GM19023 (cell line): ENCODE measurements at regions not wholly inside any gene's neighbourhood (a gene's known extent, or its start where the extent isn't known, plus 50 kb on each side); places are given as distances from the start of the nearest gene placed in this dataset.

ENCODE experiments used
- ATAC-seq: cut with Tn5 transposase; IDR thresholded peaks from one replicate; pipeline ENCODE4 v1.9.1; 2021; ENCODE audit warnings: mild to moderate bottlenecking, moderate library complexity; ENCODE audit not compliant: unreplicated experiment

- no peak for ATAC-seq
These were observed 189.6 kb downstream of the MYCN start for GRCh38 chr2:16129716-16130540.

- ATAC-seq, result no peak
These were observed 188.6 kb downstream of the MYCN start for GRCh38 chr2:16128746-16129610.

GRCh38 chr2:16127958-16128357 lies 187.6 kb downstream of the MYCN start:
- ATAC-seq, result no peak

- no peak for ATAC-seq
These were observed 187.1 kb downstream of the MYCN start for GRCh38 chr2:16127276-16127940.

- no peak for ATAC-seq
These were observed 186.3 kb downstream of the MYCN start for GRCh38 chr2:16126517-16127275.

- ATAC-seq, result no peak
These were observed 185.5 kb downstream of the MYCN start for GRCh38 chr2:16125614-16126516.

- ATAC-seq, result no peak
These were observed 184.7 kb downstream of the MYCN start for GRCh38 chr2:16124881-16125613.

- no peak for ATAC-seq
These were observed 183.8 kb downstream of the MYCN start for GRCh38 chr2:16123856-16124780.

GRCh38 chr2:16123421-16123820 lies 183.1 kb downstream of the MYCN start:
- no peak for ATAC-seq

GRCh38 chr2:16122556-16122955 lies 182.2 kb downstream of the MYCN start:
- ATAC-seq, result no peak

GRCh38 chr2:16121986-16122390 lies 181.6 kb downstream of the MYCN start:
- no peak for ATAC-seq

GRCh38 chr2:16121231-16121985 lies 181.1 kb downstream of the MYCN start:
- ATAC-seq, result no peak

GRCh38 chr2:16120591-16121180 lies 180.3 kb downstream of the MYCN start:
- no peak for ATAC-seq

GRCh38 chr2:16119741-16120140 lies 179.4 kb downstream of the MYCN start:
- ATAC-seq, result no peak

GRCh38 chr2:16118611-16119590 lies 178.6 kb downstream of the MYCN start:
- ATAC-seq, result no peak
